ENCODE measurements at regions not wholly inside any gene's neighbourhood (a gene's known extent, or its start where the extent isn't known, plus 50 kb on each side); places are given as distances from the start of the nearest gene placed in this dataset.

DNA sequence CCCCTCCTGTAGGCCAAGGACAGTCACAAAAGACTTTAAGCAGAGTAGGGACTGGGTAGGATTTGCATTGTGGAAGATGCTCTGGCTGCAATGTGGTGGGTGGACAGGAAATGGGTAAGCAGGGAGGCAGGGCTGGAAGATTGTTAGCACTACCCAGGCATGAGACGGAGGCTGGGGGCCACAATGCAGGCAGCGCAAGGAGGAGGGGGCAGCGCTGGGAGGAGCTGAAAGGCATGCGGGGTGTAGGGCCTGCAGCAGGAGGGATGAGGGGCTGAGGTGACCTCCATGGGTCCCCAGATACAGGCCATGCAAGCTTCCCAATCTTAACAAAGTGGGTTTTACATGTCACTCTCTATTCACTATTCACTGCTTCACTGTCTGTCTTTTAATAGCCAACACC is 213.1 kb downstream of the CXCL12 start:
- TF ChIP-seq POLR2AphosphoS5 (IDR thresholded peaks at IDR 0.05; ENCODE audit: low read depth, low read length) = no peak
- TF ChIP-seq, protein P1, sequence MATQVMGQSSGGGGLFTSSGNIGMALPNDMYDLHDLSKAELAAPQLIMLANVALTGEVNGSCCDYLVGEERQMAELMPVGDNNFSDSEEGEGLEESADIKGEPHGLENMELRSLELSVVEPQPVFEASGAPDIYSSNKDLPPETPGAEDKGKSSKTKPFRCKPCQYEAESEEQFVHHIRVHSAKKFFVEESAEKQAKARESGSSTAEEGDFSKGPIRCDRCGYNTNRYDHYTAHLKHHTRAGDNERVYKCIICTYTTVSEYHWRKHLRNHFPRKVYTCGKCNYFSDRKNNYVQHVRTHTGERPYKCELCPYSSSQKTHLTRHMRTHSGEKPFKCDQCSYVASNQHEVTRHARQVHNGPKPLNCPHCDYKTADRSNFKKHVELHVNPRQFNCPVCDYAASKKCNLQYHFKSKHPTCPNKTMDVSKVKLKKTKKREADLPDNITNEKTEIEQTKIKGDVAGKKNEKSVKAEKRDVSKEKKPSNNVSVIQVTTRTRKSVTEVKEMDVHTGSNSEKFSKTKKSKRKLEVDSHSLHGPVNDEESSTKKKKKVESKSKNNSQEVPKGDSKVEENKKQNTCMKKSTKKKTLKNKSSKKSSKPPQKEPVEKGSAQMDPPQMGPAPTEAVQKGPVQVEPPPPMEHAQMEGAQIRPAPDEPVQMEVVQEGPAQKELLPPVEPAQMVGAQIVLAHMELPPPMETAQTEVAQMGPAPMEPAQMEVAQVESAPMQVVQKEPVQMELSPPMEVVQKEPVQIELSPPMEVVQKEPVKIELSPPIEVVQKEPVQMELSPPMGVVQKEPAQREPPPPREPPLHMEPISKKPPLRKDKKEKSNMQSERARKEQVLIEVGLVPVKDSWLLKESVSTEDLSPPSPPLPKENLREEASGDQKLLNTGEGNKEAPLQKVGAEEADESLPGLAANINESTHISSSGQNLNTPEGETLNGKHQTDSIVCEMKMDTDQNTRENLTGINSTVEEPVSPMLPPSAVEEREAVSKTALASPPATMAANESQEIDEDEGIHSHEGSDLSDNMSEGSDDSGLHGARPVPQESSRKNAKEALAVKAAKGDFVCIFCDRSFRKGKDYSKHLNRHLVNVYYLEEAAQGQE (IDR thresholded peaks at IDR 0.05; ENCODE audit: insufficient read depth in 1 of 2, low read depth in 2 of 2, low read length in 2 of 2) = no peak
